Central memory CD4-positive, alpha-beta T cell (primary cell): ENCODE measurements at regions not wholly inside any gene's neighbourhood (a gene's known extent, or its start where the extent isn't known, plus 50 kb on each side); places are given as distances from the start of the nearest gene placed in this dataset.
A peak's percentile ranks its signal among the peaks of the same experiment; 100 is the strongest.

Source experiments
- DNase-seq: peaks from one replicate; pipeline ENCODE4 v3.0.0; 2022

DNA sequence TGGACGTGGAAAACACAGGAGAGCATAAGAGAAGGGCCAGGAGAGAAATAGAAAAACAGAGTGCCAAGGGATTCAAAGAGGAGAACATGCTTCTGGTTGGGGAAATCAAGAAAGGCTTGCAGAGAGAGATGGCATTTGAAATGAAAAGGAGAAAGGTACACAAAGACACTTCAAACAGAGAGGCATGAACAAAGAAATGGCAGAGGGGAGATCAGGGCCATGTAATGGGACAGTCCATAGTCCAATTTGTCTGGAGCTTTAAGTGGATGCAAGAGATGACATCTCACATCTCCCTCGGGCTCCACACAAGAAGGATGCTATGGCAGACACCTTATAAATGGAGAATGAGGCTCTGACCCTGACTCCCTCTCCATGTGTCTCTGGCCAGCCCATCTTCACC is 331.1 kb downstream of the MLLT3 start:
- no peak for DNase-seq

DNA sequence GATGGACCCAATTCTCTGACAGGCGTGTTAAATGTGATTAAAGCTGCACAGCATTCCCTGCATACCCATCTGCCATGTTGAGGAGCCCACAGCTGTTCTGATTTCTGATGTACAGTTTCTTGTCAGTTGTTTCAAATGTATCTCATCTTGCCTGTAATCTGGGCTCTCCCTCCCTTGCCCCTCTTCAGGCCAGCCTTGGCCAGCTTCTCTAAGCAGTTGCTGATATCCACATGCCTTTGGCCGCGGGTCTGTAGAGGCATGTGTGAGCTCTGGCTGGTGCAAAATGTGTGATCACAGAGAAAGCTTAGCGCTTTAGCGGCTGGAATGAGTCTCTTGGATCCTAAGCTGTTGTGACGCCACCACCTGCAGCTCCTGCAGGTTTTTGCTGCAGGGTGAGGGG is 332.0 kb downstream of the MLLT3 start:
- no peak for DNase-seq

DNA sequence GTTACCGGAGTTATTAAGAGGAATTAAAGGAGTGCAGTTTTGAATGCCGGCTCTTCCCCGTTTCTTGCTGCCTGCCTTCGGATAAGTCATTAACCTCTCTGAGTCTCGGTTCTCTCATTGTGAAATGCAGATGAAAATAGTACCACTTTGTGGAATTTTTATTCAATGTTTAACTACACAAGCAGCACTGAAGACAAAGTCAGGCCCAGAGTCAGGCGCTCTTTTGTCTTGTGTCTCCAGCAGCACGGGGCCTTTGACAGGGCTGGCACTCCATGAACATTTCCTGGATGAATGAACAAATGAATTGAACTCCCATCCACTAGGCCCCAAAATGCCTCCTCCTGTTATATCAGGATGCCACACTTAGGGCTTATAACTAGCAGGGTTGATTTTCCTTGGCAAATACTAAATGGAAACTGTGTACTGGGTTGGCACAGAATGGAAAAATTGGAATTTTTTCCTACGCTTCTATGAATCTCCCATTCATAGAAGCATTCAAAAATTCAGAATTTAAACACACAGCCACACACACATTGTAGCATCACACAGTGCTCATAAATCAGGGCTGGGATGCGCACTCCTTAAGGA is 332.8 kb downstream of the MLLT3 start:
- DNase-seq, result no peak

DNA sequence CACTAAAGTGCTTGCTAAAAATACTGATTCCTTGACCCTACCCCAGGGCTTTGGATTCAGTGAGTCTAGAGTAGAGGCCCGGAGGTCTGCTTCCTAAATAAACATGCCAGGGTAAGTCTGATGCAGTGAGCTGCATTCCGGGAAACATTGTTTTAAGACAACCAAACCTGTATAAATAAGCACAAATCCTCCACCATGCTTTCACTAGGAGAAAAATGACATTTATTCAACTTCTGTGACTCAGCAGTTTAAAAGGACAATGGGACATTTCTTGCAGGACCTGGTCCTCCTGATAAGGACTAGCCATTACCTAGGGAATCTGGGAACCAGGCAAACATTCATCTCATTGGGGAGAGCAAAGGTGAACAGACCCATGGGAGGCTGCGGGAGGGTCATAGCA is 335.3 kb downstream of the MLLT3 start:
- DNase-seq, result no peak

DNA sequence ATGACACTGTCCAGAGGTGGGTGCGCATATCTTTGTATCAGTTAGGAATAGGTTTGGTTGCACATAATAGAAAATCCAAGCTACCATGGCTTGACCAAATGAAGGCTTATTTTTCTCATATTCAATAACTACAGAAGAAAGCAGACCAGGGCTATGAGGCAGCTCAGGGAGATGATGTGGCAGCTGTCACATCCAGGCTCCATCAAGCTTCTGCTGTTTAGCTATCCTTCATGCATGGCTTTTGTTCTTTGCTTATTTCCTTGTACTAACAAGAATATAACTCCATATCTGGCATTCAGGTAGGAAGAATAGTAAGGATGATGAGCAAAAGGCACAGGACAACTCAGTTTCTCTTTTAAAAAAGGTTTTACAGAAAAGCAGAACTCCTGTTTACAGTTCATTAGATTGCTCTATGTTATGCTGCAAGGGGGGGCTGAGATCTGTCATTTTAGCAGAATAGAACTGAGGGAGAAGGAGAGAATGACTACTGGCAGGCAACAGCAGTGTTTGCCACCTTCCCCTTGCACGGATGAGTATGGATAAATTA is 336.1 kb downstream of the MLLT3 start:
- DNase-seq, result no peak

DNA sequence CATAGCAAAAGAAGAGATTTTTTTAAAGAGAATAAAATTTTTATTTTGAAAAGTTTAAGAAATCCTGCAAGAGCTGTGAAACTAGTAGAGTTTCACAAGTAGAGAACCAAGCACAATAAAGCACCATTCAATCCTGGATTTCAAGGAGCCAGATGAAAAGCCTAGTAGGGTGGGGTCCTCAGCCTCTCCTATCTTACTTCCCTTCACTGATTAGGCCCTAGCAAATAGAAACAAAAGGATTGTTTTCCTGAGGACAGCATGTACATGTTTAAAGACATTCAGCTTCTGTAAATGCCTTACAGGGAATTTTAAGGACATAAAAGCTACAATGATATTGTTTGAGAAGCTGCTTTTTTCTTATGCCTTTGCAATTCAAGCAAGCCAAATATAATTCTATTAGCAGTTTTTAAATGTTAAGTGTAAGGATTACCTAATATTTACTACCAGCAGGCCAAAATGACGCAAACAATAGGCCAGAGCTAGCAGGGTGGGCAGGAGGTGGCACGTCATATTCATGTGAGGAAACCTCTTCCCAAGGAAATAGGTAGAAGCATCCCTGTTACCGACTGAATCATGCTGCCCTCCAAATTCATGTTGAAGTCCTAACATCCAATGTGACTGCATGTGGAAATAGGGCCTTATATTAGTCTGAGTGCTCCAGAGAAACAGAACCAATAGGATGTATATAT is 337.6 kb downstream of the MLLT3 start:
- no peak for DNase-seq

DNA sequence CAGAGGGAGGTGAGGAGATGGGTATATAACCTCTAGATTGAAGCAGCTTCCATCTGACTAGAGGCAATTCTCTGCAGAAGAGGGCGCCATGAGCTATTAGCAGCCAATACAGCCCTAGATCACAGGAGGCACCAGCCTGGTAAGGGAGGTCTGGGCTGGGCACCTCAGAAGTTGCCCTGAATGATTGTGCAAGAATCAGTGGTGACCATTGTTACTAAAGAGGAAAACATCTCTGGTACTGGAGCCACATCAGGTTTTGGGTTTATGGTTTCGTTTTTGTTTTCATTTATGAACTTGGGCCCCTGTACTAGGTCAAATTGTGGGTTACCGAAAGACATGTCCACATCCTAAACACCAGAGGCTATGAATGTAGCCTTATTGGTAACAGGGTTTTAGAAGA is 342.0 kb downstream of the MLLT3 start:
- no peak for DNase-seq

DNA sequence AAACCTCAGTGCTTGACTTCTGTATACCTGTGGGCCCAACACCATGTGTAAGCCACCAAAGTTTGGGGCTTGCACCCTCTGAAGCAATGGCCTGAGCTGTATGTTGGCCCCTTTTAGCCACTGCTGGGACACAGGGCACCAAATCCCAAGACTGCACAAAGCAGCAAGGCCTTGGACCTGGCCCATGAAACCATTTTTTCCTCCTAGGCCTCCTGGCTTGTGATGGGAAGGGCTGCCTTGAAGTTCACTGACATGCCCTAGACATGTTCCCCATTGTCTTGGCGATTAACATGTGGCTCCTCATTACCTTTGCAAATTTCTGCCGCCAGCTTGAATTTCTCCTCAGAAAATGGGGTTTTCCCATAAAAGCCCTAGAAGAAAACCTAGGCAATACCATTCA is 345.5 kb downstream of the MLLT3 start:
- no peak for DNase-seq

DNA sequence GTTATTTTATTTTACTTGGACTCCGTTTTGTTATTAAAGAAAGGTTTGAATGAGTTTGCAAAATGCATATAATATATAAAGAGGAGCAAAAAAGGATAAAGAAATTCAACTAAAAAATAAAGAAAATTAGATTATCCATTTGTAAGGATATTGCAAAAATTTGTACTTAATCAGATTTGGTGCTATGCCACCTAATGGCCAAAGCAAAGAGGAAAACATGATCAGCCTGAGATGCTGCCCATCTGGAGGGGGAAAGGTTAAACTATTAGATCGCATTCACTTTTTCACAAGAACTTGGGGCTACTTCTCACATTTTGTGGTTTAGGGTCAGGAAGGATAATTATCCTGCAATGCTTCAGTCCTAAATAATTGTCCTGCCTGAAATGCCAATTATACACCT is 350.6 kb downstream of the MLLT3 start:
- DNase-seq, result no peak

DNA sequence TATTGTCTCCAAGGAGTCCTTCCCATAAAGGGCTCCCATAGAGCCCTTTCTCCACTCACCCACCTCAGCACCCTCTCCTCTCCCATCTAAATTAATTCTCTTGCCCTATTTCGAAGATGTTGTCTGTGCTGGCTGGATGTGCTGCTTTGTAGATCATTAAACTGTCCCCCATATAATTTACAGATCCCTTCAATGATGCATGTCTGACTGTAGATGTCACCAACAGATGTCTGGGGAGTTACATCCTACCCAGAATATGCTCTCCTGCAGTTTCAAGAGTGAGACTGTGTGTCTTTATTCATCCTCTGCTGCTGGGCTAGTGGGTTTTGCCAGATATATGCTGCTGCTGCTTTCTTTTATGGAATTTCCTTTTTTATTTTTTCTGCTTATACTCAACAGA is 351.2 kb downstream of the MLLT3 start:
- DNase-seq, result no peak

DNA sequence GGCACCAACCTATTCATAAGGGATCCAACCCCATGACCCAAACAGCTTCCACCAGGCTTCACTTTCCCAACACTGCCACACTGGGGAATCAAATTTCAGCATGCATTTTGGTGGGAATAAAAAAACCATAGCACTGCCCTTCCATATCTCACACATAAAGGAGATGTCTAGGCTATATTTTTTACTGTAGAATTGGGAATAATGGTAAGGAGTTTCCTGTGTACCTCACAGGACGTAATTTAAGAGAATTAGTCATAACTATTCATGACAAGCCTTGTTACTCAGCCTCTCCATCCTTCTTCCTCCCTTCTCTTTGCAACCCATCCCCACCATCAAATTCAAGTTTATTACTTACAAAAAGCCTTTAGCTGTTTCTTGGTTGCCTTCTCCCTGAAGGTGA is 352.1 kb downstream of the MLLT3 start:
- DNase-seq, result no peak

DNA sequence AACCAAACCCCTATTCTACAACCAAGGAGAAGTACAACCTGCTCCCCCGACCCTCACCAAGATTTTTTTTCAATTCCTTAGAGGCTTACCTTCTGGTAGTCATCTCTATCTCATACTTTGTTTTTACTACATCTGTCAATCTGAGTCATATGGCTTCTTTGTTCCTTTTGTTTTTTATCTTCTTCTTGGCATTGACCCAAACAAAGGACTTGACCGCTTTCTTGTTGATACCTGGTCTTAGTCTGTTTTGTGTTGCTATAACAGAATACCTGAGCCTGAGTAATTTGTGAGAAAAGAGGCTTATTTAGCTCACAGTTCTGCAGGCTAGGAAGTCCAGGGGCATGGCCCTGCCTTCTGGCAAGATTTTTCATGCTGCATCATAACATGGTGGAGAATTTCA is 352.7 kb downstream of the MLLT3 start:
- no peak for DNase-seq

DNA sequence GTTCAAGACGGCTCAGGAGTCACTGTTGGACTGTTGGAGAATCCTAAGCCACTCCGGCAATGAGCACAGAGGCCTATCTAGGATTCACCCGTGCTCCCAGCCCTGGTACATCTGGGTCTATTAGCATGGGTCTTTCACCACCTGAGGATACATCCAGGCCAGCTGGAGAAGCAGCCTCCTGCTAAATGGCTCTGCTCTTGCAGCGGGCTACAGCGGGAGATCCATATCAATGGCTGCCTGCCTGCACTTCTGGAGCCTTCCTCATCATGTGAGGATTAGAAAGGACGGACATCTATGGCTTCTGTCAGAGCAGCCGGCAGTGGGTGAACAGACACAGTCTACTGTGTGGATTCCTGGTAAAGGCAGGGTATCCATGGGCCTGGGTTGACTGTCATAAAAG is 357.4 kb downstream of the MLLT3 start:
- no peak for DNase-seq

DNA sequence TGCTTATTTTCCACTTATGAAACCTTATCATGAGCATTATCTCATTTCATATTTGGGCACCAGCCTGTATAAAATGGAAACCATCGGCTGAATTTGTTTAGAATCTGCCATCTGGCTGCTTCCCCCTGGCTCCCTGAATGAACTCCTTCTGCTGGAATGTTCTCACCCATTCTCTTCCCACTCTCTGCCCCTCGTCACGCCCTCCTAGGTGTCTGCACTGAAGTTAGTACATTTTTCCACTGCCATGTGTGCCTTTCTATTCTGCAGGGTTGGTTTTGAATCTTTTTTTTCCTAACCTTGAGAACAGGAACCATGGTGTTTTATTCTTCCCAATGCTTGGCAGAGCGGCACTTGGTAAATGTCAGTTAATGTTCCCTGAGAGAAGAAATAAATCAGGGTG is 359.7 kb downstream of the MLLT3 start:
- no peak for DNase-seq

DNA sequence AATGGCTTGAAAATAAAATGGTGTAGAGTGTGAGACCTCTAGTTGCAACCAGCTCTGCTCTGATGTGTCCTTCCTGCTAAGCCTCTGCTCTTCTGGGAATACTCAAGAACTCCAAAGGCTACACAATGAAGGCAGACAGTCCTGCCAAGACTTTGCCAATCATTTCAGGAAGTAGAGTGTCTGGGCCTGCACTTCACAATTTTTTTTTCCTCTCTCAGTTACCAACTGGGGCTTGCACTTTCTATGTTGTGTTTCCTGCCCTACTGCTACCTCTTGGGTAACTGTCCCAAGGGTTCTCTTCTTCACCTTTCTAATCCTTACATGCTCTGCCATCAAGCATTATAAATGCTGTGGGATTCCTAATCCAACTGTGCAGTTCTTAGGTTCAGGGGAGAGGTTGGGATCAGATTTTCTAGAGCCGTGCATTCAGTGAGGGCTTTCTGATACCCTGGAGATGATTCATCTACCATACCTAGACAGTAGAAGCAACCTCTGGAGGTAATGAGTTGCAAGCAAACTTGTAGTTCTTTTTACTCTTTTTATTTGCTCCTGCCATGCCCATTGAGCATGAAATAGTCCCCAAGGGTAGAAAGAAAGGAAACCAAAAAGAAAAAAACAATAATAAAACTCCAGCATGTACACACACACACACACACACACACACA is 365.9 kb downstream of the MLLT3 start:
- no peak for DNase-seq

DNA sequence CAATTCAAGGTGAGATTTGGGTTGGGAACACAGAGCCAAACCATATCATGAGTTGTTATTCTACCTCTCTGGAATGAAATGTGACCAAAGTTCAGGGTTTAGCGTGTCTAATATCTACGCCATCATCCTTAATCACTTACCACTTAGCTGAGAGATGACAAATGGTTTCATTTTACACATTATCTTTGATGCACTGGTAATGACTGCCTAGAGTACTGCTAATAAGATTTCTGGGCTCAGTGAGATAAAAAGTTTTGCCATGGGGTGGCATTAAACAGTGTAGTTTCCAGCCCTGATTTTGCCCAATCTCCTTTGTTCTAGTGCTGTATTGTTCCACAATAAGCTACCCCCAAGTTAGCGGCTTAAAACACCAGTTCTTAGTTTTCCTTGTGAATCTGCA is 367.2 kb downstream of the MLLT3 start:
- DNase-seq, result no peak

DNA sequence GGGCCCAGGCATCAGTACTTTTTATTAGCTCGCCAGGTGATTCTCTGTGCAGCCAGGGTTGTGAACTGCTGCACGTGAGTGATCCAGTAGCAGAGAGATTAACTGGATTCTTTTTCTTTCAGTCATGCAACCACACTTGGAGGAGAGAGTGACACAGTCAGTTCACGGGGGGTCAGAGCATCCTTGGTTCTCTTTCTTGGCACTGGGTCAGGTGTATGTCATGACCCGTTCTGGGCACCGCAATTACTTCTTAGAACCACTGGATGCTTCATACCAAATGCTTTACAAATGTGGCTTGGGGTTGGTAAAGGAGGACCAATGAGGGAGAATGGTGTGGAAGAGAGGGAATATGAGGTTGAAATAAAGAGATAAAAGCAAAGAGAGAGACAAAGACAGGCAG is 368.7 kb downstream of the MLLT3 start:
- DNase-seq, result no peak

DNA sequence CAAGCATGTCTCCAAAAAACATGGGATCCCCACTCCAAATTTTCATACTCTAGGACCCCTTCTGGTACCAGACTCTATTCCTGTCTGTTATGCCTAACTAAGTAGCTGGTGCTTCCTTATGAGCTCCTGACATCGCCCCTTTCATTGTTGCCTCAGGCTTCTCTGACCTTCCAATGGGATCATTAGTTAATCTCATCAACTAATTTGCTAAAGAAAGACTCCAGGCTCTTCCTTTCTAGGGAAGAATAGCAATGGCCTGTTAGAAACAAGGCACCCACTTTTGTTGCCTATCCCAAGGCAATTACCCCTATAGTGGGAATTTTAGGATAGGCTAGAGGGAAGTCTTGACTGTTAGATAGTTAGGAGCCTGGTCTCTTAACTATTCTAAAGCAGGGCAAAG is 369.5 kb downstream of the MLLT3 start:
- no peak for DNase-seq

DNA sequence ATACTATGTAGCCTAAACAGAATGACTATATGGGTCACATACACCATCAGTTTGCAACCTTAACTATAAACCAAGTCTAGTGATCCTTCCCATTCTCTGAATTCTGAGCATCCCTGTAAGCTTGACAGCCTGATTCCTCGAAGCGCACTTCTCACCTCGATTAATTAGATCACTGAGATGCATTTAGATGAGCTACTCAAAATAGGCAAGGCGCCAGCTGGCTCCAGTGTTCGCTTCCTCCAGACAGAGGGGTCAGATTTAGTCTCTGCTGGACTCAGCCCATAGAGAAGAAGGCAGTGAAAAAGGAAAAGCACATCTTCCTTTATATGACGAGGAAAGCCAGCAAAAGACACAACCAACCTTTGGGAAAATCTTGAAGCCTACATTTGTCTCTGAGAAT is 371.5 kb downstream of the MLLT3 start:
- no peak for DNase-seq

DNA sequence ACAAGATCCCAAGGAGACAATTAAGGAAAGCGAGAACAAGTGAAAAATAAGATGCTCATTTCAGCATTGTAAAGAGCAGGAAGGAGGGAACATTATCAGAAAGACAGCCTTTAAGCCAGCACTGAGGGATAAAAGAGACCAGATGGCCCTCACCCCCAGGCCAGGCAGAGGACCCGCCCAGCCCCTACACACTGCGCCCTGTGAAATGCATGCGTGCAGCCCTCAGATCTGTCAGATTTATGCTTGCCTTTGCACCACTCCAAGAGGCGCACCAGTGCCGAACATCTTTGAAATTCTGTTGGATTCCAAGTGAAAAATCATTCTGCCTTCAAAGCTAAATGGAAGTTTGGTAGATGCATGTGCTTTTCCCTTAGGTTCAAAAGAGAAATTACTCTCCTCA is 378.0 kb downstream of the MLLT3 start:
- no peak for DNase-seq

DNA sequence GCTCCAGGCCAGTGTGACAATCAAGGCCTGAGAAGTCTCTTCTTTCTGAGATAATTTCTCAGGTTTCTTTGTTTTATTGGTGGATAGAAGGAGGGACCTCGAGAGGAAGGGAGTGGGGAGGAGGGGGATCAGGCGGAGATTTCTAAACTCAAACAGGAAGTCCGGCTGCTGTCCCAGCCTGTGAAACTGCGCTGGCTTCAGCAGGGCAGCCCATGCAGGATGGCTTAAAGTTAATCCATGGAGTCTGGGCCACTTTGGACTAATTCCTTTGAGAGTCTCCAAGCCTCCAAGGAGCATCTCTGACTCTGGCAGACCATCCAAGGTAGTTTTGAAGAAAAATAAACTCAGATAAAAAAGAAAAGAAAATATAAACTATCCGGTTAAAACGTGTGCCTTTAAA is 378.5 kb downstream of the MLLT3 start:
- no peak for DNase-seq

DNA sequence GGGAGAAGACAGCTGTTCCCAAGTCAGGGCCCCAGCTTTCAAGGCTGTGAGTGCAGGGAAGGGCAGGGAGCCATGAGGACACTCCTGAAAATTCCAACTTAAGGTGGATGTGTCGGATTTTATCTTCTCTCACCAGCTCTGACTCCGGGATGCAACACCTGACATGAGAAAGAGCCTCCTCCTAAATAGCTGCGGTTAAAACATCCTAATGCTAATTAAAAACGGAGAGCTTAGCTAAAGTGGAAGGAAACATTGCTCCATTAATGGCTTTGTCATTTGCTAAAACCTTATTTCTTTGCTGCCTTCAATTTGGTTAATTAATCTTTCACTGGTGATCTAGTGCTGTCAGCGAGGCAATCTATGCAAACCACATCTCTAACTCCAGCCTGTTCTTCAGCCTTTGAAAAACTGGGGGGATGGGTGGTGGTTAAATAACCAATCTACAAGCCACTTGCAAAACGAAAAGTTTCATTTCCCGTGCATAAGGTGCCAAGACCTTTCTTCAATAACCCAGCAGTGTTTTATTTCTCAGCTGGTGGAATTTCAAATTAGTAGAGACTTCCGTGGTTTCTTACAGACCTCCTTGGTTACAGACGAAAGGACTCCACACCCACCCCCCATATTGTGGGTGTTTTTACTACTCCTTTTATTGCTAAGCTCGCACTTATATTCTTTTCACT is 379.6 kb downstream of the MLLT3 start:
- peak; percentile 58 for DNase-seq

DNA sequence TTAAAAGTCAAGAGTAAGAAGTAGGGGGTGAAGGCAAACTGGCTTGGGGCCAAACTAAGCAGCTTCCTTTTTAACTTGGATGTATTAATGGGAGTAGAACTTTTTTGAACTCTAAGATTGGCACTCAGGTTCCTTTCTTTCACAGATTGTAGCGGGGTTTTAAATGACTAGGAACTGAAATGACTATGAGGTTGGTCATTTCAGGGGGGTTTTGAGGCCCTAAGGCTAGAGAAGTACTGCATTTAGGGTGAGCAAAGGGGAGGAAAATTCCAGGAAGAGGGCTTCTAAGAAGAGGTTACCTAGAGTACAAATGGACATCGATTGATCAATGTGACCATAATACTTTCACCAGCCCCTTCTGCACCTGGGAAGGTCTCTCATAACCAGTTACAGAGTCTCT is 381.8 kb downstream of the MLLT3 start:
- DNase-seq, result no peak

DNA sequence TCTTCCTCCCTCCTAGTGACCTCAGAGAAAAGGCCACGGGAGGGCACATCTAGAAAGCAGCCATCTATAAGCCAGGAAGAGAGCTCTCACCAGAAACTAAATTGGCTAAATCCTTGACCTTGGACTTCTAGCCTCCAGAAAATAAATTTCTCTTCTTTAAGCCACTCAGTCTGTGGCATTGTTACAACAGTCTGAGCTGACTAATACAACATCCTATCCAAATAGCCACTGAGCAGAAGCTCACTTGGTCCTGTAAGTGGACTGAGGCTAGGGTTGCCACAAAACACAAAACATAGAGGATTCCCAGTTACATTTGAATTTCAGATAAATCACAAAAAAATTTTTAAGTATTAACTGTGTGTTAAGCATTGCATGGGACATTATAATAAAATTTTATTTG is 383.4 kb downstream of the MLLT3 start:
- no peak for DNase-seq
